HEK293 (cell line): ENCODE measurements at regions not wholly inside any gene's neighbourhood (a gene's known extent, or its start where the extent isn't known, plus 50 kb on each side); places are given as distances from the start of the nearest gene placed in this dataset.

Experiments
- CTCF ChIA-PET: fragments of 350-600 bp; formaldehyde crosslinking; extraction: SDS; loops from one replicate; lab custom pipeline; 2021; ENCODE audit warnings: antibody characterized with exemption; lab: Yijun Ruan, JAX
- POLR2A ChIA-PET: fragments of 300-600 bp; formaldehyde crosslinking; extraction: SDS; loops from one replicate; lab custom pipeline; 2020; ENCODE audit warnings: antibody characterized with exemption, inconsistent platforms; lab: Yijun Ruan, JAX
- H3K27ac ChIP-seq: fragments of 200-500 bp; sonication (Bioruptor generic); 2 replicates; pipeline ENCODE4 v1.5.1; 2014; ENCODE audit warnings: low read depth, low read length, control low read depth, inconsistent platforms; ENCODE audit errors: extremely low read depth
- H3K36me3 ChIP-seq, 2 experiments: fragments of 200-500 bp in 1 of 2; sonication (Bioruptor generic) in 1 of 2; 1 replicate in 1 of 2; 2 replicates in 1 of 2; pipeline ENCODE4 v1.5.1; 2014 to 2017; ENCODE audit warnings: inconsistent platforms in 2 of 2, low read length in 2 of 2; ENCODE audit not compliant: control insufficient read depth in 2 of 2, insufficient read depth in 1 of 2
- H3K4me1 ChIP-seq: fragments of 200-500 bp; sonication (Bioruptor generic); 2 replicates; pipeline ENCODE4 v1.5.1; 2014; ENCODE audit warnings: mild to moderate bottlenecking, low read length, inconsistent platforms; ENCODE audit not compliant: control insufficient read depth, insufficient read depth
- H3K4me3 ChIP-seq: 2 replicates; pipeline ENCODE4 v1.5.1; 2011; ENCODE audit warnings: low read depth, mild to moderate bottlenecking, control low read depth, low read length, moderate library complexity
- H3K9me3 ChIP-seq: fragments of 200-500 bp; sonication (Bioruptor generic); 2 replicates; pipeline ENCODE4 v1.5.1; 2014; ENCODE audit warnings: low read depth, low read length, inconsistent platforms; ENCODE audit not compliant: control insufficient read depth, insufficient read depth
- GLI4 ChIP-seq: fragments of 450-650 bp; formaldehyde crosslinking; IDR thresholded peaks from 2 replicates; pipeline ENCODE4 v1.5.1; 2016; ENCODE audit warnings: missing biosample characterization, missing genetic modification characterization
- MYNN ChIP-seq: fragments of 450-650 bp; formaldehyde crosslinking; IDR thresholded peaks from 2 replicates; pipeline ENCODE4 v1.5.1; 2016; ENCODE audit warnings: missing biosample characterization, missing genetic modification characterization, borderline replicate concordance
- ZBTB48 ChIP-seq: fragments of 450-650 bp; formaldehyde crosslinking; IDR thresholded peaks from 2 replicates; pipeline ENCODE4 v1.5.1; 2016; ENCODE audit warnings: missing biosample characterization, missing genetic modification characterization
- ZFP41 ChIP-seq: fragments of 450-650 bp; formaldehyde crosslinking; IDR thresholded peaks from 2 replicates; pipeline ENCODE4 v1.5.1; 2016; ENCODE audit warnings: missing biosample characterization, missing genetic modification characterization, borderline replicate concordance
- ZNF132 ChIP-seq: fragments of 450-650 bp; formaldehyde crosslinking; IDR thresholded peaks from 2 replicates; pipeline ENCODE4 v1.5.1; 2017; ENCODE audit warnings: missing biosample characterization, missing genetic modification characterization, borderline replicate concordance
- ZNF140 ChIP-seq: fragments of 450-650 bp; formaldehyde crosslinking; IDR thresholded peaks from 2 replicates; pipeline ENCODE4 v1.5.1; 2016; ENCODE audit warnings: missing biosample characterization, missing genetic modification characterization
- ZNF214 ChIP-seq: fragments of 450-650 bp; formaldehyde crosslinking; IDR thresholded peaks from 2 replicates; pipeline ENCODE4 v1.5.1; 2017; ENCODE audit warnings: missing biosample characterization, mild to moderate bottlenecking, missing genetic modification characterization, borderline replicate concordance
- ZNF335 ChIP-seq: fragments of 450-650 bp; formaldehyde crosslinking; conservative IDR thresholded peaks from 2 replicates; pipeline ENCODE4 v1.5.1; 2016; ENCODE audit warnings: missing biosample characterization, missing genetic modification characterization
- ZNF350 ChIP-seq: fragments of 450-650 bp; formaldehyde crosslinking; IDR thresholded peaks from 2 replicates; pipeline ENCODE4 v1.5.0; 2017; ENCODE audit warnings: missing biosample characterization, mild to moderate bottlenecking, missing genetic modification characterization
- ZNF391 ChIP-seq: fragments of 450-650 bp; formaldehyde crosslinking; IDR thresholded peaks from 2 replicates; pipeline ENCODE4 v1.5.1; 2016; ENCODE audit warnings: low read depth, missing biosample characterization, missing genetic modification characterization, borderline replicate concordance
- ZNF529 ChIP-seq: fragments of 450-650 bp; formaldehyde crosslinking; IDR thresholded peaks from 2 replicates; pipeline ENCODE4 v1.5.1; 2017; ENCODE audit warnings: missing genetic modification characterization, missing biosample characterization; ENCODE audit not compliant: insufficient replicate concordance
- ZNF544 ChIP-seq: fragments of 450-650 bp; formaldehyde crosslinking; IDR thresholded peaks from 2 replicates; pipeline ENCODE4 v1.5.0; 2017; ENCODE audit warnings: missing biosample characterization, missing genetic modification characterization
- ZNF658 ChIP-seq: fragments of 450-650 bp; formaldehyde crosslinking; IDR thresholded peaks from 2 replicates; pipeline ENCODE4; 2016; ENCODE audit warnings: missing biosample characterization, missing genetic modification characterization
- ZNF843 ChIP-seq: fragments of 450-650 bp; formaldehyde crosslinking; IDR thresholded peaks from 2 replicates; pipeline ENCODE4 v1.5.1; 2016; ENCODE audit warnings: missing biosample characterization, missing genetic modification characterization
- TF ChIP-seq, protein P1 (sequence below): fragments of 450-650 bp; formaldehyde crosslinking; conservative IDR thresholded peaks from 2 replicates; pipeline ENCODE4 v1.5.1; 2016; ENCODE audit warnings: low read depth, missing biosample characterization, missing genetic modification characterization
- TF ChIP-seq, protein P2 (sequence below): fragments of 450-650 bp; formaldehyde crosslinking; conservative IDR thresholded peaks from 2 replicates; pipeline ENCODE4 v1.5.1; 2016; ENCODE audit warnings: low read depth, missing biosample characterization, missing genetic modification characterization

DNA sequence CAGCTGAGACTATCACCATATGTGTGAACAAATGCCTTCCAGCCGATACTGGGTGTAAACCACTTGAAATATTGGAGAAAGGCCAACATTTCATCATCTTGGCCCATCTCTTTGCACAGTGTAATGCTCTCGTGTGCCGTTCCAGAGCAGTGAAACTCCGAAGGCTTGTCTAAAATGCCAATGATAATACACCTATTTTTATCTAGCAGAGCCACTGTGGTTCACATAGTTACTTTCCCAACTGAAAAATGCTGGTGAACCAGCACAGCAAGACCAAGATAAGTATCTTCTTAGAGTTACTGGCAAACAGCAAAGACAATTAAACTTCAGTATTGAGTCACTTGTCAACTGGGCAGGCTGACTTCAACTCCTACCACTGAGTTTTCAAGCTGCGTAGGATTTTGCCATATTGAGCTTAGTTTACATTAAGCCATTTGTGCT is 379.9 kb upstream of the ACTBL2 start (continued):
- TF ChIP-seq, protein P1, sequence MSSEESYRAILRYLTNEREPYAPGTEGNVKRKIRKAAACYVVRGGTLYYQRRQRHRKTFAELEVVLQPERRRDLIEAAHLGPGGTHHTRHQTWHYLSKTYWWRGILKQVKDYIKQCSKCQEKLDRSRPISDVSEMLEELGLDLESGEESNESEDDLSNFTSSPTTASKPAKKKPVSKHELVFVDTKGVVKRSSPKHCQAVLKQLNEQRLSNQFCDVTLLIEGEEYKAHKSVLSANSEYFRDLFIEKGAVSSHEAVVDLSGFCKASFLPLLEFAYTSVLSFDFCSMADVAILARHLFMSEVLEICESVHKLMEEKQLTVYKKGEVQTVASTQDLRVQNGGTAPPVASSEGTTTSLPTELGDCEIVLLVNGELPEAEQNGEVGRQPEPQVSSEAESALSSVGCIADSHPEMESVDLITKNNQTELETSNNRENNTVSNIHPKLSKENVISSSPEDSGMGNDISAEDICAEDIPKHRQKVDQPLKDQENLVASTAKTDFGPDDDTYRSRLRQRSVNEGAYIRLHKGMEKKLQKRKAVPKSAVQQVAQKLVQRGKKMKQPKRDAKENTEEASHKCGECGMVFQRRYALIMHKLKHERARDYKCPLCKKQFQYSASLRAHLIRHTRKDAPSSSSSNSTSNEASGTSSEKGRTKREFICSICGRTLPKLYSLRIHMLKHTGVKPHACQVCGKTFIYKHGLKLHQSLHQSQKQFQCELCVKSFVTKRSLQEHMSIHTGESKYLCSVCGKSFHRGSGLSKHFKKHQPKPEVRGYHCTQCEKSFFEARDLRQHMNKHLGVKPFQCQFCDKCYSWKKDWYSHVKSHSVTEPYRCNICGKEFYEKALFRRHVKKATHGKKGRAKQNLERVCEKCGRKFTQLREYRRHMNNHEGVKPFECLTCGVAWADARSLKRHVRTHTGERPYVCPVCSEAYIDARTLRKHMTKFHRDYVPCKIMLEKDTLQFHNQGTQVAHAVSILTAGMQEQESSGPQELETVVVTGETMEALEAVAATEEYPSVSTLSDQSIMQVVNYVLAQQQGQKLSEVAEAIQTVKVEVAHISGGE, result no peak

DNA sequence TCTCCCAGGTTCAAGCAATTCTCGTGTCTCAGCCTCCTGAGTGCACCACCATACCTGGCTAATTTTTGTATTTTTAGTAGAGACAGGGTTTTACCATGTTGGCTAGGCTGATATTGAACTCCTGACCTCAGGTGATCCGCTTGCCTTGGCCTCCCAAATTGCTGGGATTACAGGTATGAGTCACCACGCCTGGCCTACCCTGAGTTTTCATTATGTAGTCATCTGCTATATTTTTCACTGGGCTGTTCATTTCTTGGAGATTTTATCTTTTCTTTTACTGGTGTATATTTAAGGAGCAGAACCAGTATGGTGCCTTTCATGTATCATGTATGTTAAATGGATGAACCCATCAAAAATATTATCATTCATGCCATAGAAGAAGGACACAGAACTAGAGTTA is 377.0 kb upstream of the ACTBL2 start:
- Histone ChIP-seq H3K27ac (no peak overlapping the region), H3K4me3 (no peak overlapping the region), H3K36me3 (no peaks in the 10 kb centered on the region), H3K4me1 (no peaks in the 10 kb centered on the region), H3K9me3 (no peaks in the 10 kb centered on the region)
- POLR2A ChIA-PET, result no interaction called here
- CTCF ChIA-PET, result no interaction called here
- TF ChIP-seq, protein P2, sequence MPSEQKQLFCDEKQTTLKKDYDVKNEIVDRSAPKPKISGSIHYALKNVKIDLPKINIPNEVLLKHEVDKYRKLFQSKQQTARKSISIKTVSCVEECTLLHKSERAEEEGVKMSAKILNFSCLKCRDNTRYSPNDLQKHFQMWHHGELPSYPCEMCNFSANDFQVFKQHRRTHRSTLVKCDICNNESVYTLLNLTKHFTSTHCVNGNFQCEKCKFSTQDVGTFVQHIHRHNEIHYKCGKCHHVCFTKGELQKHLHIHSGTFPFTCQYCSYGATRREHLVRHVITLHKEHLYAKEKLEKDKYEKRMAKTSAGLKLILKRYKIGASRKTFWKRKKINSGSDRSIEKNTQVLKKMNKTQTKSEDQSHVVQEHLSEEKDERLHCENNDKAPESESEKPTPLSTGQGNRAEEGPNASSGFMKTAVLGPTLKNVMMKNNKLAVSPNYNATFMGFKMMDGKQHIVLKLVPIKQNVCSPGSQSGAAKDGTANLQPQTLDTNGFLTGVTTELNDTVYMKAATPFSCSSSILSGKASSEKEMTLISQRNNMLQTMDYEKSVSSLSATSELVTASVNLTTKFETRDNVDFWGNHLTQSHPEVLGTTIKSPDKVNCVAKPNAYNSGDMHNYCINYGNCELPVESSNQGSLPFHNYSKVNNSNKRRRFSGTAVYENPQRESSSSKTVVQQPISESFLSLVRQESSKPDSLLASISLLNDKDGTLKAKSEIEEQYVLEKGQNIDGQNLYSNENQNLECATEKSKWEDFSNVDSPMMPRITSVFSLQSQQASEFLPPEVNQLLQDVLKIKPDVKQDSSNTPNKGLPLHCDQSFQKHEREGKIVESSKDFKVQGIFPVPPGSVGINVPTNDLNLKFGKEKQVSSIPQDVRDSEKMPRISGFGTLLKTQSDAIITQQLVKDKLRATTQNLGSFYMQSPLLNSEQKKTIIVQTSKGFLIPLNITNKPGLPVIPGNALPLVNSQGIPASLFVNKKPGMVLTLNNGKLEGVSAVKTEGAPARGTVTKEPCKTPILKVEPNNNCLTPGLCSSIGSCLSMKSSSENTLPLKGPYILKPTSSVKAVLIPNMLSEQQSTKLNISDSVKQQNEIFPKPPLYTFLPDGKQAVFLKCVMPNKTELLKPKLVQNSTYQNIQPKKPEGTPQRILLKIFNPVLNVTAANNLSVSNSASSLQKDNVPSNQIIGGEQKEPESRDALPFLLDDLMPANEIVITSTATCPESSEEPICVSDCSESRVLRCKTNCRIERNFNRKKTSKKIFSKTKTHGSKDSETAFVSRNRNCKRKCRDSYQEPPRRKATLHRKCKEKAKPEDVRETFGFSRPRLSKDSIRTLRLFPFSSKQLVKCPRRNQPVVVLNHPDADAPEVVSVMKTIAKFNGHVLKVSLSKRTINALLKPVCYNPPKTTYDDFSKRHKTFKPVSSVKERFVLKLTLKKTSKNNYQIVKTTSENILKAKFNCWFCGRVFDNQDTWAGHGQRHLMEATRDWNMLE (tag by site-specific recombination), result no peak
- TF ChIP-seq ZNF335 (tag by site-specific recombination), result no peak
- no peak for TF ChIP-seq ZNF350
- TF ChIP-seq ZFP41 (tag by site-specific recombination), result no peak

DNA sequence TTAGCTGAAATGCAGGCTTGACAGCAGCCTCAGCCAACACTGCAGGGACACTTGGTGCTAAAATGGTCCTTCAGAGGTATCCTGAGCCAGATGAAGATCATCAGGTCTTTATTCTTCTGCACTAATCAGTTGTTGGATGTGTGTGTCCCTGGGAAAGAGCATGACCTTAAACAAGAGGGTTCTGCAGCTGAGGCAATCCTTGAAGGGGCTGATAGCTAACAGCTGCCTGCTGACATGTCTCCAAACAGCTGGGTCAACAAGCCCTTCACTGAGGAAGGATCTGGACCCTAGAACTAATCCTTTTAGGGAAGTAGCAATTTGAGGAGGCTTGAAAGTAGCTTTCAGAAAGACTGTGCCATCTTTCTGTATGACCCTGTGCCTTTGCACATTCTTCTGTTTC is 376.3 kb upstream of the ACTBL2 start:
- Histone ChIP-seq H3K4me3 (no peak overlapping the region), H3K9me3 (no peaks in the 10 kb centered on the region), H3K36me3 (no peaks in the 10 kb centered on the region), H3K27ac (no peak overlapping the region), H3K4me1 (no peaks in the 10 kb centered on the region)
- ChIA-PET POLR2A (no interaction called here), CTCF (no interaction called here)
- no peak for TF ChIP-seq MYNN (tag by site-specific recombination)
- no peak for TF ChIP-seq ZNF391 (tag by site-specific recombination)
- TF ChIP-seq GLI4, result no peak
- TF ChIP-seq ZBTB48 (tag by site-specific recombination), result no peak
- TF ChIP-seq ZNF132 (tag by site-specific recombination), result no peak
- TF ChIP-seq ZNF140 (tag by site-specific recombination), result no peak
- TF ChIP-seq ZNF544 (tag by site-specific recombination), result no peak
- no peak for TF ChIP-seq ZNF843 (tag by site-specific recombination)
- TF ChIP-seq ZNF214, result no peak
- TF ChIP-seq ZNF529, result no peak
- no peak for TF ChIP-seq ZNF658
